A549 (cell line): ENCODE measurements at regions not wholly inside any gene's neighbourhood (a gene's known extent, or its start where the extent isn't known, plus 50 kb on each side); places are given as distances from the start of the nearest gene placed in this dataset.

Experiments
- CEBPB ChIP-seq, 2 experiments: fragments of >200 bp in 1 of 2; sonication (Bioruptor Twin) in 1 of 2; formaldehyde crosslinking in 1 of 2; IDR thresholded peaks; 2 replicates each; pipeline ENCODE4 v1.6.1; 2012 to 2016
- CTCF ChIP-seq: fragments of >200 bp; sonication (Bioruptor Twin); formaldehyde crosslinking; IDR thresholded peaks from 3 replicates; pipeline ENCODE4 v1.5.1; 2016
- E2F6 ChIP-seq: IDR thresholded peaks from 2 replicates; pipeline ENCODE4 v1.6.1; 2012; ENCODE audit warnings: low read depth, borderline replicate concordance
- EP300 ChIP-seq, 2 experiments: fragments of >200 bp; sonication (Bioruptor Twin); formaldehyde crosslinking; IDR thresholded peaks; 2 replicates in 1 of 2; 3 replicates in 1 of 2; pipeline ENCODE4 v1.6.1; 2016 to 2017
- FOSL2 ChIP-seq, 2 experiments: fragments of 450-650 bp in 1 of 2; fragments of >200 bp in 1 of 2; sonication (Bioruptor Twin) in 1 of 2; formaldehyde crosslinking; IDR thresholded peaks; 2 replicates each; pipeline versions ENCODE4 v1.5.0 to v1.6.1; 2016 to 2020; ENCODE audit warnings: mild to moderate bottlenecking in 1 of 2, moderate library complexity in 1 of 2
- JUNB ChIP-seq: fragments of >200 bp; sonication (Bioruptor Twin); formaldehyde crosslinking; IDR thresholded peaks from 2 replicates; pipeline ENCODE4 v1.6.1; 2016
- KDM1A ChIP-seq: fragments of 200-600 bp; sonication (generic); IDR thresholded peaks from 2 replicates; pipeline ENCODE4 v1.6.1; 2016; ENCODE audit warnings: low read depth, mild to moderate bottlenecking
- POLR2A ChIP-seq: IDR thresholded peaks from 2 replicates; pipeline ENCODE4 v1.6.1; 2012; ENCODE audit warnings: mild to moderate bottlenecking, low read length
- TP53 ChIP-seq: fragments of 250-450 bp; sonication (Bioruptor Pico); IDR thresholded peaks from 2 replicates; pipeline ENCODE4 v1.5.0; 2021; ENCODE audit warnings: mild to moderate bottlenecking, moderate library complexity
- TF ChIP-seq, protein P1 (sequence below): fragments of 200-600 bp; sonication (generic); IDR thresholded peaks from 2 replicates; pipeline ENCODE4 v1.6.1; 2016; ENCODE audit warnings: antibody characterized with exemption, mild to moderate bottlenecking, moderate library complexity

- TF ChIP-seq E2F6, result no peak
- TF ChIP-seq, protein P1, sequence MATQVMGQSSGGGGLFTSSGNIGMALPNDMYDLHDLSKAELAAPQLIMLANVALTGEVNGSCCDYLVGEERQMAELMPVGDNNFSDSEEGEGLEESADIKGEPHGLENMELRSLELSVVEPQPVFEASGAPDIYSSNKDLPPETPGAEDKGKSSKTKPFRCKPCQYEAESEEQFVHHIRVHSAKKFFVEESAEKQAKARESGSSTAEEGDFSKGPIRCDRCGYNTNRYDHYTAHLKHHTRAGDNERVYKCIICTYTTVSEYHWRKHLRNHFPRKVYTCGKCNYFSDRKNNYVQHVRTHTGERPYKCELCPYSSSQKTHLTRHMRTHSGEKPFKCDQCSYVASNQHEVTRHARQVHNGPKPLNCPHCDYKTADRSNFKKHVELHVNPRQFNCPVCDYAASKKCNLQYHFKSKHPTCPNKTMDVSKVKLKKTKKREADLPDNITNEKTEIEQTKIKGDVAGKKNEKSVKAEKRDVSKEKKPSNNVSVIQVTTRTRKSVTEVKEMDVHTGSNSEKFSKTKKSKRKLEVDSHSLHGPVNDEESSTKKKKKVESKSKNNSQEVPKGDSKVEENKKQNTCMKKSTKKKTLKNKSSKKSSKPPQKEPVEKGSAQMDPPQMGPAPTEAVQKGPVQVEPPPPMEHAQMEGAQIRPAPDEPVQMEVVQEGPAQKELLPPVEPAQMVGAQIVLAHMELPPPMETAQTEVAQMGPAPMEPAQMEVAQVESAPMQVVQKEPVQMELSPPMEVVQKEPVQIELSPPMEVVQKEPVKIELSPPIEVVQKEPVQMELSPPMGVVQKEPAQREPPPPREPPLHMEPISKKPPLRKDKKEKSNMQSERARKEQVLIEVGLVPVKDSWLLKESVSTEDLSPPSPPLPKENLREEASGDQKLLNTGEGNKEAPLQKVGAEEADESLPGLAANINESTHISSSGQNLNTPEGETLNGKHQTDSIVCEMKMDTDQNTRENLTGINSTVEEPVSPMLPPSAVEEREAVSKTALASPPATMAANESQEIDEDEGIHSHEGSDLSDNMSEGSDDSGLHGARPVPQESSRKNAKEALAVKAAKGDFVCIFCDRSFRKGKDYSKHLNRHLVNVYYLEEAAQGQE, result no peak
- TF ChIP-seq JUNB, result no peak
- TF ChIP-seq CEBPB (IDR thresholded peaks at IDR 0.05), result no peak
- TF ChIP-seq CTCF, result no peak
- no peak for TF ChIP-seq POLR2A
- TF ChIP-seq KDM1A, result no peak
- TF ChIP-seq TP53 (CRISPR knock-in tag), result no peak
- TF ChIP-seq FOSL2 (IDR thresholded peaks at IDR 0.05), result no peak
- no peak for TF ChIP-seq FOSL2 (CRISPR knock-in tag; IDR thresholded peaks at IDR 0.05)
- TF ChIP-seq EP300 (IDR thresholded peaks at IDR 0.05), result no peak
Measured at GRCh38 chr12:124401704-124402221, 106.9 kb downstream of the RFLNA start.
